ENCODE measurements at regions not wholly inside any gene's neighbourhood (a gene's known extent, or its start where the extent isn't known, plus 50 kb on each side); places are given as distances from the start of the nearest gene placed in this dataset.

GRCh38 chr1:208524925-208525324, 280.7 kb upstream of the PLXNA2 start:
- TF ChIP-seq CTCF (IDR thresholded peaks at IDR 0.05) (no peak), POLR2A (IDR thresholded peaks at IDR 0.05) (no peak)

All from lower leg skin (tissue), 3 donors.